Omental fat pad (tissue), 3 donors: ENCODE measurements at regions not wholly inside any gene's neighbourhood (a gene's known extent, or its start where the extent isn't known, plus 50 kb on each side); places are given as distances from the start of the nearest gene placed in this dataset.
"Not testable (repeated sequence)": the region's sequence is repeated elsewhere in the genome, so short reads cannot be mapped to it uniquely, and the experiment has no call there.

Experiments used
- ATAC-seq: fragments of 150-250 bp; one replicate; pipeline ENCODE4 v1.9.1; 2016; ENCODE audit warnings: mild to moderate bottlenecking, moderate library complexity; ENCODE audit not compliant: low FRiP score
- DNase-seq: peaks from one replicate; pipeline ENCODE4 v3.0.0-alpha.2; 2019; ENCODE audit warnings: low spot score
- TF ChIP-seq, protein P1 (sequence below), 3 donors: fragments of 450-650 bp; IDR thresholded peaks; one replicate each; pipeline ENCODE4 v1.5.1; 2016 to 2017; ENCODE audit warnings: antibody characterized with exemption in 3 of 3, mild to moderate bottlenecking in 3 of 3, moderate library complexity in 2 of 3

- ATAC-seq (no peak), DNase-seq (no peak)
- TF ChIP-seq, protein P1, sequence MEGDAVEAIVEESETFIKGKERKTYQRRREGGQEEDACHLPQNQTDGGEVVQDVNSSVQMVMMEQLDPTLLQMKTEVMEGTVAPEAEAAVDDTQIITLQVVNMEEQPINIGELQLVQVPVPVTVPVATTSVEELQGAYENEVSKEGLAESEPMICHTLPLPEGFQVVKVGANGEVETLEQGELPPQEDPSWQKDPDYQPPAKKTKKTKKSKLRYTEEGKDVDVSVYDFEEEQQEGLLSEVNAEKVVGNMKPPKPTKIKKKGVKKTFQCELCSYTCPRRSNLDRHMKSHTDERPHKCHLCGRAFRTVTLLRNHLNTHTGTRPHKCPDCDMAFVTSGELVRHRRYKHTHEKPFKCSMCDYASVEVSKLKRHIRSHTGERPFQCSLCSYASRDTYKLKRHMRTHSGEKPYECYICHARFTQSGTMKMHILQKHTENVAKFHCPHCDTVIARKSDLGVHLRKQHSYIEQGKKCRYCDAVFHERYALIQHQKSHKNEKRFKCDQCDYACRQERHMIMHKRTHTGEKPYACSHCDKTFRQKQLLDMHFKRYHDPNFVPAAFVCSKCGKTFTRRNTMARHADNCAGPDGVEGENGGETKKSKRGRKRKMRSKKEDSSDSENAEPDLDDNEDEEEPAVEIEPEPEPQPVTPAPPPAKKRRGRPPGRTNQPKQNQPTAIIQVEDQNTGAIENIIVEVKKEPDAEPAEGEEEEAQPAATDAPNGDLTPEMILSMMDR (IDR thresholded peaks at IDR 0.05): no peak
Measured at GRCh38 chr3:95237783-95238182, 1174.9 kb downstream of the NSUN3 start.

DNA sequence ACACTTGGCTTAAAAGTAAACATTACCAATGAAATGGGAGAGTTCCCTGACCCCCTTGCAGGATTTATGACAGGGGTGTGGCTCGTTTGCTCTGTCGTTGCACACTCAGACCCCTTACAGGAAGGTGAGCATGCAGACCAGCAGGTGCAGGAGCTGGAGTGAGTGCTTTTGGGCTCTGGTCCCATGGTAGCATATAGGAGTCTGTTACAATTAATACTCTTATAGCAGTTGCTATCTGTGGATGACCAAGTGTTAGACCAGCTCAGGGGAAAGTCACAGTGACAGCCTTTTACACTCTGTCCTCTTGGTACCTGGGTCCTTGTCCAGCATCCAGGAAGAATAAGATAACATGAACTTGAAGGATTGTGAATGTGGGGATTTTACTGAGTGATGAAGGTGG, 1177.5 kb downstream of the NSUN3 start:
- DNase-seq (no peak), ATAC-seq (no peak)
- TF ChIP-seq, protein P1 (IDR thresholded peaks at IDR 0.05): no peak

GRCh38 chr3:95241256-95241655, 1178.4 kb downstream of the NSUN3 start:
- ATAC-seq, DNase-seq: not testable (repeated sequence)

- TF ChIP-seq, protein P1 (IDR thresholded peaks at IDR 0.05): no peak
- DNase-seq (no peak), ATAC-seq (no peak)
Measured at GRCh38 chr3:95246413-95246812, 1183.6 kb downstream of the NSUN3 start.

DNA sequence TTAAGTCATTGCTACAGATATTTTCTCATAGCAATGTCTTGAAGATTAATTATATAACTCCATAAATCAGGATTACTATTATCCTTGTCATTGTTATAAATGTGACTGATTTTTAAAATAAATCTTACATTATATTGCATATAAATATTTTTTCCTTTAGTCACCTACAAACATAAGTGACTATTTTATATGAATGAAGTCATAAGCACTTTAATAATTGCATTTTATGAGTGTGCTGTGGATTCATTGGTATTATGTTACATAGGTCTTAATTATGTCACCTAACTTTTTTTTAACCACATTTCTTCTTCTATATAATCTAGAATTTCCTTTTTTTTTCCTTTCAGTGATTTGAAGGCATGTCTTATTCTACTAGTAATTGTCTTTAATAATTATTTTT, 1191.2 kb downstream of the NSUN3 start:
- ATAC-seq (no peak), DNase-seq (no peak)
- TF ChIP-seq, protein P1 (IDR thresholded peaks at IDR 0.05): no peak

GRCh38 chr3:95254758-95255157, 1191.9 kb downstream of the NSUN3 start:
- TF ChIP-seq, protein P1 (IDR thresholded peaks at IDR 0.05): no peak
- ATAC-seq (no peak), DNase-seq (no peak)

DNA sequence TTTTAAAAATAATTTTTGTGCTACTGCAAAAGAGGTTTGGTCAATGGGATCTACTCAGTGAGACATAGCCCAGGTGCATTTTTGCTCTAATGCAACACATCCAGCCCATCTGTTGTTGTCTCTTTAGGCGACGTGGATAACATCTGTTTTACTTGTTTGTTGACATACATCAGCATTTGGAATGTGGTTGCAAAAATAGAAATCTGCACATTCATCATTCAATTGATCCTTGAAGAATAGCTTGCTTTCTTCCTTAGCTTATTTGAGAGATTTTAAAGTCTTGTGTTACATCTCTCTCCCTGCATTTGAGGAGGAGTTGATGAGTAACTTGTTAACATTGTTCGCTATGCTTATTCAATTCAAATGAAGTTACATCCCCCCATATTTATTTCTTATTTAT, 1202.3 kb downstream of the NSUN3 start:
- ATAC-seq (no peak), DNase-seq (no peak)
- TF ChIP-seq, protein P1 (IDR thresholded peaks at IDR 0.05): no peak

- ATAC-seq (no peak), DNase-seq (no peak)
- TF ChIP-seq, protein P1 (IDR thresholded peaks at IDR 0.05): no peak
Measured at GRCh38 chr3:95271395-95271794, 1208.5 kb downstream of the NSUN3 start.
